Epithelial cell of proximal tubule (primary cell): ENCODE measurements at regions not wholly inside any gene's neighbourhood (a gene's known extent, or its start where the extent isn't known, plus 50 kb on each side); places are given as distances from the start of the nearest gene placed in this dataset.

ENCODE experiments used
- DNase-seq: peaks from one replicate; pipeline ENCODE4 v3.0.0-alpha.2; 2011; ENCODE audit warnings: low read depth
- H3K4me3 ChIP-seq: 2 replicates; pipeline ENCODE4 v1.5.1; 2011; ENCODE audit warnings: low read depth, mild to moderate bottlenecking, low read length
- TF ChIP-seq, protein P1 (sequence below): conservative IDR thresholded peaks from 2 replicates; pipeline ENCODE4 v1.5.1; 2012; ENCODE audit warnings: low read depth, mild to moderate bottlenecking, low read length

DNA sequence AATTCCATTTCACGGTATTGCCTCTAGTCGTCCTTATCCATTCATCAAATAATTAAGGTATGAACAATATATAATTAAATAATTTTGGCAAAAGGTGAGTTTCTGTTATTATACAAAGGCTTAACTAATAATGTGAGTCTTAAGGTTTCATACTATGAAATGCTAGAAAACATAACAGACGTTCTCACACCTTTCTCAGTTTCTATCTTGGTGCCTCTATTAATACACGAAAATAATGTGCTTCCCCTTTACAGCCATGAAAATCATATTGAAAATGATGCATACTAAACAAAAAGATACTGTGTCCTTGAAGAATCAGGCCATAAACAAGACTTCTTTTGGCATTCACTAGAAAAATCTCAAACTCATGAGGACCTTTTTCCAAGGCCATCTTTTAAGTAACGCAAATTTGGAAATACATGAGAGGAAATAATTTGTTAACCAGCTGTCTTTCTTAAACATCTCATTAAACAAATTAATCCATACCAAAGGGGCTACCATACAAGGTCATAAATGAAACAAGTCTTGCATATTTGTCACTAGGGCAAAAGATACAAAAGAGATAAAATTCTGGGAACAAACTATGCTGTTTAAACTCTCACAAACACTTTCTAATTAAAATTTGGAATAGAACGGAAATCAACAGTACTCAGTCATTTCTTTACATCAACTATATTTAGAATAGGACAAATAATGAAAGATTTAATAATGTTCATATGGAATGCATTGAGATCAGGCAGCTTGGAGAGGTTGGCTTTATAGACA lies 53.9 kb upstream of the CAV2 start:
- no peak for DNase-seq
- TF ChIP-seq, protein P1, sequence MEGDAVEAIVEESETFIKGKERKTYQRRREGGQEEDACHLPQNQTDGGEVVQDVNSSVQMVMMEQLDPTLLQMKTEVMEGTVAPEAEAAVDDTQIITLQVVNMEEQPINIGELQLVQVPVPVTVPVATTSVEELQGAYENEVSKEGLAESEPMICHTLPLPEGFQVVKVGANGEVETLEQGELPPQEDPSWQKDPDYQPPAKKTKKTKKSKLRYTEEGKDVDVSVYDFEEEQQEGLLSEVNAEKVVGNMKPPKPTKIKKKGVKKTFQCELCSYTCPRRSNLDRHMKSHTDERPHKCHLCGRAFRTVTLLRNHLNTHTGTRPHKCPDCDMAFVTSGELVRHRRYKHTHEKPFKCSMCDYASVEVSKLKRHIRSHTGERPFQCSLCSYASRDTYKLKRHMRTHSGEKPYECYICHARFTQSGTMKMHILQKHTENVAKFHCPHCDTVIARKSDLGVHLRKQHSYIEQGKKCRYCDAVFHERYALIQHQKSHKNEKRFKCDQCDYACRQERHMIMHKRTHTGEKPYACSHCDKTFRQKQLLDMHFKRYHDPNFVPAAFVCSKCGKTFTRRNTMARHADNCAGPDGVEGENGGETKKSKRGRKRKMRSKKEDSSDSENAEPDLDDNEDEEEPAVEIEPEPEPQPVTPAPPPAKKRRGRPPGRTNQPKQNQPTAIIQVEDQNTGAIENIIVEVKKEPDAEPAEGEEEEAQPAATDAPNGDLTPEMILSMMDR: no peak
- no peak overlapping the region for H3K4me3 ChIP-seq

- no peak for DNase-seq
- TF ChIP-seq, protein P1: no peak
- no peak overlapping the region for H3K4me3 ChIP-seq
Observed at GRCh38 chr7:116446212-116446855, 53.2 kb upstream of the CAV2 start.

GRCh38 chr7:116447436-116447835 lies 52.1 kb upstream of the CAV2 start:
- no peak overlapping the region for H3K4me3 ChIP-seq
- TF ChIP-seq, protein P1: no peak
- DNase-seq: no peak

DNA sequence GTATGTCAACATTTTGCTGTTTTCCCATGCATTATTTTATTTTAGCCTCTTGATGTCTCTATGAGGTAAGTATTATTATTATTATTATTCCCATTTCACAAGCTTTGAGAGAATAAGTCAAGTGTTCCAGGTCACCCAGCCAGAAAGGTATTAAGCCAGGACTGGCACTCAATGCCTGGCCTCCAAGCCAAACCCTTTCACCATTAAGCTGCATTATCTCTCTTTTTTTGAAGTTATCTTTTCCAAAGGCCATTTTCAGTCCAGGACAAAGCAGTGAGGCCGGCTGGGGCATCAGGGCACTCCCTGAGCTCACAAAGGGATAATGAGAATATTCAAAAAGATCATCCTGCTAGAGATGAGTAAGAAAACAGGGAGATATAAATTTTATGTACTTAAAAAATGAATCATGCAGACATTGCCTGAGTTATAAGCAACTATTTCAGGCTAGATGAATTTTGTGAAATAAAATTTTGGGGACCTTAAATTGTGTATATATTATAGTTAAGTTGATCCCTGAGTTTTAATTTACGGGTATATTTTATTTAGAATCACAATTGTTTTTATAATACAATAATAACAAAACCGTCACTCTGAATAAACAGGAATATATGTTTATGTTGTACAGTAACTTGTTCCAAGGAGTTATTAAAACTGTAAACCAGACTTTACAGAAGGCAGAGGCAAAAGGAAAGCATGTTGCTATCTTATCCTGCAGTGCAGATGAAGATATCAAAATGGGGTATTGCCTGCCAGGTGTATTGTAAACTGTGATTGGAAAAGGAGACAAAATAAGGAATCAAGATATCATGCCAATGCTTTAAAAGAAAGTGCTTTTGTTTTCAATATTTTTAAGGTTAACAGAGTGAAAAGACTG lies 51.3 kb upstream of the CAV2 start:
- H3K4me3 ChIP-seq: no peak overlapping the region
- TF ChIP-seq, protein P1: no peak
- no peak for DNase-seq

DNA sequence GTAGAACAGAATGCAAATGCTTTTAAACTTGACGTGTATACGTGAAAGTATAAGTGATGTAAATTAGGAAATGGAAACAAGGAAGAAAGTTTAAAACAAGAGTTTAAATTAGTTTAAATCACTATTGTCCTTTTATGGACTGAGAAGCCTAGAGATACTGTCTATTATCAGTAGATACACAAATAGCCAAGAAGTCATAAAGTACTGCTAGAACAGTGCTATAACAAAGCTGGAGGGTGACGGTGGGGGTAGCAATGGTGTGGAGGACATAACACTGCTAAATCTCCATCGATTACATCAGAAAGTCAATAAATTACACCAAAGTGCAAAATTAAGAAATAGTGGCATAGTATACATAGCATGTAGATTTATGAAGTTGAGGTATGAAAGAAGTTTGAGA lies 50.1 kb upstream of the CAV2 start:
- DNase-seq: no peak
- no peak overlapping the region for H3K4me3 ChIP-seq
- TF ChIP-seq, protein P1: no peak
